PC-9 (cell line): ENCODE measurements at regions not wholly inside any gene's neighbourhood (a gene's known extent, or its start where the extent isn't known, plus 50 kb on each side); places are given as distances from the start of the nearest gene placed in this dataset.
A peak's percentile ranks its signal among the peaks of the same experiment; 100 is the strongest.

Experiments used
- BruUV-seq: library from RNA; stranded (reverse); fragments of 400-500 nt; replicated peaks from 2 replicates; lab custom pipeline; 2021; lab: Mats Ljungman, UMichigan
- CTCF ChIA-PET: fragments of 300-600 bp; sonication (Branson Sonifier 250); formaldehyde crosslinking; loops from one replicate; lab custom pipeline; 2022; ENCODE audit warnings: antibody characterized with exemption; lab: Charles Lee
- POLR2A ChIA-PET: fragments of 300-600 bp; sonication (Branson Sonifier 250); formaldehyde crosslinking; loops from one replicate; lab custom pipeline; 2022; ENCODE audit warnings: antibody characterized with exemption; ENCODE audit not compliant: unreplicated experiment; lab: Charles Lee
- DNase-seq, 2 experiments: peaks; one replicate each; pipeline versions ENCODE4 v3.0.0 to v3.0.0-alpha.2; 2015 to 2022; ENCODE audit warnings: mixed read lengths in 1 of 2
- H2AFZ ChIP-seq: fragments of 200-600 bp; sonication (generic); 2 replicates; pipeline ENCODE4 v1.8.1; 2017; ENCODE audit warnings: antibody characterized with exemption
- H3F3A ChIP-seq: fragments of 200-600 bp; sonication (generic); 2 replicates; pipeline ENCODE4 v1.8.1; 2017; ENCODE audit warnings: antibody characterized with exemption, mild to moderate bottlenecking, low read depth; ENCODE audit not compliant: insufficient read depth
- H3K27ac ChIP-seq: fragments of 200-600 bp; sonication (generic); 2 replicates; pipeline ENCODE4 v1.6.1; 2016; ENCODE audit warnings: mixed run types
- H3K27me3 ChIP-seq: fragments of 200-600 bp; sonication (generic); 2 replicates; pipeline ENCODE4 v1.6.1; 2016; ENCODE audit warnings: low read depth, mixed run types; ENCODE audit not compliant: insufficient read depth
- H3K36me3 ChIP-seq: fragments of 200-600 bp; sonication (generic); 2 replicates; pipeline ENCODE4 v1.6.1; 2016; ENCODE audit warnings: low read depth, mixed run types
- H3K4me1 ChIP-seq: fragments of 200-600 bp; sonication (generic); replicated peaks from 2 replicates; pipeline ENCODE4 v1.6.1; 2016; ENCODE audit warnings: mixed run types; ENCODE audit not compliant: insufficient read depth
- H3K4me2 ChIP-seq: fragments of 200-600 bp; sonication (generic); 2 replicates; pipeline ENCODE4 v1.6.1; 2017; ENCODE audit warnings: mixed run types
- H3K4me3 ChIP-seq: fragments of 200-600 bp; sonication (generic); 2 replicates; pipeline ENCODE4 v1.6.1; 2016; ENCODE audit warnings: mixed run types
- H3K79me2 ChIP-seq: fragments of 200-600 bp; sonication (generic); 2 replicates; pipeline ENCODE4 v1.6.1; 2017; ENCODE audit warnings: low read depth, mixed run types
- H3K9me2 ChIP-seq: fragments of 200-600 bp; sonication (generic); 2 replicates; pipeline ENCODE4 v1.8.1; 2017; ENCODE audit warnings: mild to moderate bottlenecking; ENCODE audit not compliant: insufficient read depth
- H3K9me3 ChIP-seq: fragments of 200-600 bp; sonication (generic); 2 replicates; pipeline ENCODE4 v1.8.1; 2016; ENCODE audit warnings: low read depth; ENCODE audit not compliant: insufficient read depth
- H4K20me1 ChIP-seq: fragments of 200-600 bp; sonication (generic); 2 replicates; pipeline ENCODE4 v1.8.1; 2017; ENCODE audit not compliant: insufficient read depth
- CTCF ChIP-seq: fragments of 200-600 bp; sonication (generic); conservative IDR thresholded peaks from 2 replicates; pipeline ENCODE4 v1.6.1; 2017; ENCODE audit warnings: mixed run types, antibody characterized with exemption, mild to moderate bottlenecking, moderate library complexity
- EZH2 ChIP-seq: fragments of 200-600 bp; sonication (generic); IDR thresholded peaks from 2 replicates; pipeline ENCODE4 v1.8.0; 2017; ENCODE audit warnings: antibody characterized with exemption, low read depth
- intact Hi-C: fragments of 100-400 bp; cut with micrococcal nuclease; formaldehyde crosslinking; loops from one replicate; pipeline ENCODE4 v1.10.0; 2022; ENCODE audit not compliant: unreplicated experiment

- CTCF ChIA-PET = no interaction called here
- no peaks in the 10 kb centered on the region for H3K36me3 ChIP-seq
- intact Hi-C loops = no loop called here
- no peak overlapping the region for H3K27ac ChIP-seq
- no peak overlapping the region for H2AFZ ChIP-seq
- peak in 1 of 2 experiments; percentile 25 for DNase-seq
- no peaks in the 10 kb centered on the region for H3K27me3 ChIP-seq
- no peaks in the 10 kb centered on the region for H3F3A ChIP-seq
- BruUV-seq = no TSS peak
- H3K79me2 ChIP-seq = no peaks in the 10 kb centered on the region
- TF ChIP-seq CTCF = peak; percentile 66
- no peak for TF ChIP-seq EZH2
- H3K4me3 ChIP-seq = no peak overlapping the region
- POLR2A ChIA-PET = no interaction called here
- H3K4me1 ChIP-seq = no peaks in the 10 kb centered on the region
- H3K9me3 ChIP-seq = no peaks in the 10 kb centered on the region
- H3K9me2 ChIP-seq = no peaks in the 10 kb centered on the region
- H3K4me2 ChIP-seq = no peak overlapping the region
- H4K20me1 ChIP-seq = no peaks in the 10 kb centered on the region
Measured at GRCh38 chr14:25537846-25538455, 488.0 kb upstream of the STXBP6 start.

GRCh38 chr14:25526290-25526689 lies 476.3 kb upstream of the STXBP6 start:
- intact Hi-C loops = no loop called here
- no TSS peak for BruUV-seq
- CTCF ChIA-PET = no interaction called here

GRCh38 chr14:25522926-25523325 lies 473.0 kb upstream of the STXBP6 start:
- H3K27me3 ChIP-seq = no peaks in the 10 kb centered on the region
- H3K9me2 ChIP-seq = no peaks in the 10 kb centered on the region
- H3F3A ChIP-seq = no peaks in the 10 kb centered on the region
- DNase-seq = no peak
- H3K9me3 ChIP-seq = no peaks in the 10 kb centered on the region
- no peak overlapping the region for H3K27ac ChIP-seq
- H2AFZ ChIP-seq = no peak overlapping the region
- TF ChIP-seq CTCF = no peak
- no peak for TF ChIP-seq EZH2
- H3K36me3 ChIP-seq = no peaks in the 10 kb centered on the region
- no peaks in the 10 kb centered on the region for H3K4me1 ChIP-seq
- intact Hi-C loops = no loop called here
- H3K4me3 ChIP-seq = no peak overlapping the region
- H4K20me1 ChIP-seq = no peaks in the 10 kb centered on the region
- BruUV-seq = no TSS peak
- H3K4me2 ChIP-seq = no peak overlapping the region
- ChIA-PET POLR2A (no interaction called here), CTCF (no interaction called here)
- no peaks in the 10 kb centered on the region for H3K79me2 ChIP-seq

More at GRCh38 chr14:25526290-25526689, 476.3 kb upstream of the STXBP6 start:
- no peaks in the 10 kb centered on the region for H3K9me3 ChIP-seq
- no peaks in the 10 kb centered on the region for H3K79me2 ChIP-seq
- no peaks in the 10 kb centered on the region for H3F3A ChIP-seq
- no peaks in the 10 kb centered on the region for H3K36me3 ChIP-seq
- TF ChIP-seq CTCF (no peak), EZH2 (no peak)
- no peak overlapping the region for H3K27ac ChIP-seq
- H3K9me2 ChIP-seq = no peaks in the 10 kb centered on the region
- H3K27me3 ChIP-seq = no peaks in the 10 kb centered on the region
- no peaks in the 10 kb centered on the region for H4K20me1 ChIP-seq
- H3K4me1 ChIP-seq = no peaks in the 10 kb centered on the region
- H2AFZ ChIP-seq = no peak overlapping the region
- no peak overlapping the region for H3K4me2 ChIP-seq
- POLR2A ChIA-PET = no interaction called here
- no peak for DNase-seq
- no peak overlapping the region for H3K4me3 ChIP-seq
